GM12878 (cell line): ENCODE measurements at regions not wholly inside any gene's neighbourhood (a gene's known extent, or its start where the extent isn't known, plus 50 kb on each side); places are given as distances from the start of the nearest gene placed in this dataset.

Experiments used
- ATAC-seq: fragments of 200-7000 bp; cut with Tn5 transposase; 3 replicates; pipeline ENCODE4 v1.9.1; 2020; ENCODE audit warnings: mild to moderate bottlenecking, moderate library complexity
- BruUV-seq: library from RNA; stranded (reverse); fragments of 400-500 nt; replicated peaks from 2 replicates; lab custom pipeline; 2021; lab: Mats Ljungman, UMichigan
- CTCF ChIA-PET: fragments of 300-600 bp; sonication (Branson Sonifier 250); formaldehyde crosslinking; extraction: SDS; loops from one replicate; lab custom pipeline; 2021; ENCODE audit warnings: inconsistent platforms; lab: Yijun Ruan, JAX
- POLR2A ChIA-PET: fragments of 350-600 bp; formaldehyde crosslinking; extraction: SDS; loops from one replicate; lab custom pipeline; 2021; ENCODE audit warnings: inconsistent platforms; lab: Charles Lee
- RAD21 ChIA-PET: fragments of 300-600 bp; sonication (Branson Sonifier 250); formaldehyde crosslinking; loops from one replicate; lab custom pipeline; 2023; ENCODE audit warnings: antibody characterized with exemption; ENCODE audit not compliant: unreplicated experiment; lab: Charles Lee
- SMC1A ChIA-PET: fragments of 300-600 bp; sonication (Branson Sonifier 250); formaldehyde crosslinking; loops from one replicate; lab custom pipeline; 2023; ENCODE audit not compliant: unreplicated experiment, uncharacterized antibody; lab: Charles Lee
- DNase-seq: peaks from one replicate; pipeline ENCODE4 v3.0.0-alpha.2; 2011; ENCODE audit warnings: low read depth, low spot score
- FAIRE-seq: peaks from 3 replicates; lab custom pipeline; 2011; peaks lifted over from hg19 to GRCh38; lab: Jason Lieb, UNC
- H2AFZ ChIP-seq: 2 replicates; pipeline ENCODE4 v1.6.0; 2011; ENCODE audit warnings: low read depth, low read length, control low read depth; ENCODE audit not compliant: control insufficient read depth
- H3K27ac ChIP-seq: 2 replicates; pipeline ENCODE4 v1.5.1; 2011; ENCODE audit warnings: control low read depth; ENCODE audit not compliant: control insufficient read depth, insufficient read depth
- H3K27me3 ChIP-seq, 2 experiments: replicated peaks in 1 of 2; 2 replicates each; pipeline versions ENCODE4 v1.6.0 to v1.6.1; 2011; ENCODE audit warnings: low read length in 1 of 2; ENCODE audit not compliant: control insufficient read depth in 2 of 2, insufficient read depth in 2 of 2
- H3K36me3 ChIP-seq, 2 experiments: 2 replicates each; pipeline ENCODE4 v1.5.1; 2011; ENCODE audit warnings: low read length in 1 of 2; ENCODE audit not compliant: control insufficient read depth in 2 of 2, insufficient read depth in 2 of 2
- H3K4me1 ChIP-seq: 2 replicates; pipeline ENCODE4 v1.6.1; 2011; ENCODE audit warnings: mild to moderate bottlenecking, low read length, moderate library complexity, mixed read lengths; ENCODE audit not compliant: control insufficient read depth, insufficient read depth
- H3K4me2 ChIP-seq: 2 replicates; pipeline ENCODE4 v1.6.0; 2011; ENCODE audit warnings: control low read depth; ENCODE audit not compliant: control insufficient read depth, insufficient read depth
- H3K4me3 ChIP-seq: fragments of 200-600 bp; sonication (generic); 2 replicates; pipeline ENCODE4 v1.5.1; 2016
- H3K79me2 ChIP-seq: 2 replicates; pipeline ENCODE4 v1.6.0; 2011; ENCODE audit warnings: low read length; ENCODE audit not compliant: control insufficient read depth, insufficient read depth
- H3K9ac ChIP-seq: 2 replicates; pipeline ENCODE4 v1.8.0; 2011; ENCODE audit warnings: low read length, control low read depth, mixed read lengths; ENCODE audit not compliant: control insufficient read depth, insufficient read depth
- H3K9me3 ChIP-seq: replicated peaks from 3 replicates; pipeline ENCODE4 v1.5.1; 2011; ENCODE audit warnings: mild to moderate bottlenecking, low read length; ENCODE audit not compliant: control insufficient read depth, insufficient read depth
- H4K20me1 ChIP-seq: 2 replicates; pipeline ENCODE4 v1.6.0; 2011; ENCODE audit not compliant: control insufficient read depth, insufficient read depth
- JUNB ChIP-seq: IDR thresholded peaks from 2 replicates; pipeline ENCODE4 v1.6.1; 2016; ENCODE audit warnings: antibody characterized with exemption, mild to moderate bottlenecking
- NFXL1 ChIP-seq: fragments of 450-650 bp; IDR thresholded peaks from 2 replicates; pipeline ENCODE4 v1.6.1; 2017; ENCODE audit warnings: antibody characterized with exemption, mild to moderate bottlenecking, borderline replicate concordance
- NR2F1 ChIP-seq: fragments of 450-650 bp; conservative IDR thresholded peaks from 2 replicates; pipeline ENCODE4 v1.6.1; 2017; ENCODE audit warnings: mild to moderate bottlenecking
- RAD51 ChIP-seq: fragments of 450-650 bp; IDR thresholded peaks from 2 replicates; pipeline ENCODE4 v1.6.1; 2016; ENCODE audit warnings: moderate library complexity, mild to moderate bottlenecking, inconsistent platforms
- RB1 ChIP-seq: fragments of 450-650 bp; formaldehyde crosslinking; IDR thresholded peaks from 2 replicates; pipeline ENCODE4 v1.6.1; 2017; ENCODE audit warnings: mild to moderate bottlenecking, borderline replicate concordance
- RELA ChIP-seq: fragments of 450-650 bp; IDR thresholded peaks from 2 replicates; pipeline ENCODE4 v1.8.0; 2014; ENCODE audit warnings: borderline replicate concordance; ENCODE audit not compliant: partially characterized antibody
- RUNX3 ChIP-seq: IDR thresholded peaks from 2 replicates; pipeline ENCODE4 v1.6.1; 2012; ENCODE audit warnings: low read length, inconsistent platforms
- SPI1 ChIP-seq: IDR thresholded peaks from 2 replicates; pipeline ENCODE4 v1.6.1; 2011; ENCODE audit warnings: low read depth, mild to moderate bottlenecking, low read length, moderate library complexity, borderline replicate concordance; ENCODE audit not compliant: insufficient read depth
- TBL1XR1 ChIP-seq: IDR thresholded peaks from 2 replicates; pipeline ENCODE4 v1.6.1; 2012; ENCODE audit warnings: low read depth, low read length, improper control_type of control experiment
- ZBTB33 ChIP-seq: fragments of 450-650 bp; IDR thresholded peaks from 2 replicates; pipeline ENCODE4 v1.6.1; 2017; ENCODE audit warnings: mild to moderate bottlenecking
- WGBS: methylation state at CpG from one replicate; pipeline ENCODE4 v1.1.6; 2016; ENCODE audit warnings: low lambda C conversion rate; ENCODE audit not compliant: insufficient replicate concordance, insufficient coverage; ENCODE audit errors: missing lambda C conversion rate; 5-methylcytosine and 5-hydroxymethylcytosine counted together
- in situ Hi-C: fragments of 300-500 bp; cut with MboI; formaldehyde crosslinking; loops from 9 replicates; pipeline ENCODE4 v1.14.3; 2018; ENCODE audit warnings: mixed read lengths
- intact Hi-C: fragments of 100-400 bp; cut with micrococcal nuclease; formaldehyde crosslinking; loops from one replicate; pipeline ENCODE4 v1.14.2; 2022; ENCODE audit not compliant: unreplicated experiment
- TF ChIP-seq, protein P1 (sequence below): fragments of 450-650 bp; IDR thresholded peaks from 2 replicates; pipeline ENCODE4 v1.6.1; 2017; ENCODE audit warnings: mild to moderate bottlenecking, moderate library complexity

- ChIA-PET RAD21 (no interaction called here), CTCF (no interaction called here), SMC1A (no interaction called here)
These were observed 592.8 kb upstream of the CDH4 start for GRCh38 chr20:60659240-60659639.

GRCh38 chr20:60662307-60662706 lies 589.8 kb upstream of the CDH4 start:
- SMC1A ChIA-PET = no interaction called here
- no peak for ATAC-seq
- RAD21 ChIA-PET = no interaction called here
- POLR2A ChIA-PET = no interaction called here
- no peaks in the 10 kb centered on the region; the same call in 2 of the 3 replicates for H3K9me3 ChIP-seq
- no peaks in the 10 kb centered on the region for H3K79me2 ChIP-seq
- CTCF ChIA-PET = no interaction called here
- in situ Hi-C loops (no loop called here), intact Hi-C loops (no loop called here)
- no peak overlapping the region for H2AFZ ChIP-seq
- no TSS peak for BruUV-seq
- no peak overlapping the region for H3K27ac ChIP-seq
- no peak for FAIRE-seq
- H3K27me3 ChIP-seq = no peaks in the 10 kb centered on the region
- H4K20me1 ChIP-seq = no peaks in the 10 kb centered on the region
- no peak for DNase-seq
- no peak overlapping the region for H3K9ac ChIP-seq
- no peaks in the 10 kb centered on the region for H3K4me1 ChIP-seq
- no peak overlapping the region for H3K4me2 ChIP-seq
- no peaks in the 10 kb centered on the region for H3K36me3 ChIP-seq
- 15% methylated on average over 3 of the region's 3 CpGs for WGBS
- no peak overlapping the region for H3K4me3 ChIP-seq
- no peak for TF ChIP-seq RUNX3
- no peak for TF ChIP-seq TBL1XR1
- no peak for TF ChIP-seq RELA
- TF ChIP-seq, protein P1, sequence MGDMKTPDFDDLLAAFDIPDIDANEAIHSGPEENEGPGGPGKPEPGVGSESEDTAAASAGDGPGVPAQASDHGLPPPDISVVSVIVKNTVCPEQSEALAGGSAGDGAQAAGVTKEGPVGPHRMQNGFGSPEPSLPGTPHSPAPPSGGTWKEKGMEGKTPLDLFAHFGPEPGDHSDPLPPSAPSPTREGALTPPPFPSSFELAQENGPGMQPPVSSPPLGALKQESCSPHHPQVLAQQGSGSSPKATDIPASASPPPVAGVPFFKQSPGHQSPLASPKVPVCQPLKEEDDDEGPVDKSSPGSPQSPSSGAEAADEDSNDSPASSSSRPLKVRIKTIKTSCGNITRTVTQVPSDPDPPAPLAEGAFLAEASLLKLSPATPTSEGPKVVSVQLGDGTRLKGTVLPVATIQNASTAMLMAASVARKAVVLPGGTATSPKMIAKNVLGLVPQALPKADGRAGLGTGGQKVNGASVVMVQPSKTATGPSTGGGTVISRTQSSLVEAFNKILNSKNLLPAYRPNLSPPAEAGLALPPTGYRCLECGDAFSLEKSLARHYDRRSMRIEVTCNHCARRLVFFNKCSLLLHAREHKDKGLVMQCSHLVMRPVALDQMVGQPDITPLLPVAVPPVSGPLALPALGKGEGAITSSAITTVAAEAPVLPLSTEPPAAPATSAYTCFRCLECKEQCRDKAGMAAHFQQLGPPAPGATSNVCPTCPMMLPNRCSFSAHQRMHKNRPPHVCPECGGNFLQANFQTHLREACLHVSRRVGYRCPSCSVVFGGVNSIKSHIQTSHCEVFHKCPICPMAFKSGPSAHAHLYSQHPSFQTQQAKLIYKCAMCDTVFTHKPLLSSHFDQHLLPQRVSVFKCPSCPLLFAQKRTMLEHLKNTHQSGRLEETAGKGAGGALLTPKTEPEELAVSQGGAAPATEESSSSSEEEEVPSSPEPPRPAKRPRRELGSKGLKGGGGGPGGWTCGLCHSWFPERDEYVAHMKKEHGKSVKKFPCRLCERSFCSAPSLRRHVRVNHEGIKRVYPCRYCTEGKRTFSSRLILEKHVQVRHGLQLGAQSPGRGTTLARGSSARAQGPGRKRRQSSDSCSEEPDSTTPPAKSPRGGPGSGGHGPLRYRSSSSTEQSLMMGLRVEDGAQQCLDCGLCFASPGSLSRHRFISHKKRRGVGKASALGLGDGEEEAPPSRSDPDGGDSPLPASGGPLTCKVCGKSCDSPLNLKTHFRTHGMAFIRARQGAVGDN = no peak
- no peak for TF ChIP-seq NR2F1
- TF ChIP-seq NFXL1 = no peak
- no peak for TF ChIP-seq SPI1
- no peak for TF ChIP-seq RAD51
- no peak for TF ChIP-seq JUNB

More at GRCh38 chr20:60659240-60659639, 592.8 kb upstream of the CDH4 start:
- Histone ChIP-seq H3K27me3 (no peaks in the 10 kb centered on the region), H3K4me2 (no peak overlapping the region), H2AFZ (no peak overlapping the region), H3K4me1 (no peaks in the 10 kb centered on the region), H3K79me2 (no peaks in the 10 kb centered on the region), H3K9ac (no peak overlapping the region), H3K9me3 (no peaks in the 10 kb centered on the region; the same call in 2 of the 3 replicates), H3K4me3 (no peak overlapping the region), H3K27ac (no peak overlapping the region), H3K36me3 (no peaks in the 10 kb centered on the region), H4K20me1 (no peaks in the 10 kb centered on the region)
- 30% methylated on average over 8 of the region's 8 CpGs for WGBS
- no peak for TF ChIP-seq RB1
- TF ChIP-seq ZBTB33 = no peak
- no peak for DNase-seq
- no peak for ATAC-seq
- POLR2A ChIA-PET = no interaction called here
- no peak for FAIRE-seq
- in situ Hi-C loops = no loop called here
- intact Hi-C loops = no loop called here
- no TSS peak for BruUV-seq
